ENCODE measurements at regions not wholly inside any gene's neighbourhood (a gene's known extent, or its start where the extent isn't known, plus 50 kb on each side); places are given as distances from the start of the nearest gene placed in this dataset.

GRCh38 chr14:65303190-65303898 lies 109.2 kb upstream of the FUT8 start:
- no peak overlapping the region for H3K9ac ChIP-seq
- H3K27me3 ChIP-seq, result no peaks in the 10 kb centered on the region
- H3K4me2 ChIP-seq, result no peak overlapping the region
- no peak overlapping the region for H3K27ac ChIP-seq
- H3K4me1 ChIP-seq, result 0 out of 2 replicates have a peak, but pooled peaks cover 6% of the 10 kb centered on the region
- no peaks in the 10 kb centered on the region for H3K9me3 ChIP-seq
- no peak for TF ChIP-seq Cebpa-rat (IDR thresholded peaks at IDR 0.05)
- no peaks in the 10 kb centered on the region for H4K20me1 ChIP-seq
- no peaks in the 10 kb centered on the region for H3K36me3 ChIP-seq
- no peak overlapping the region for H3K4me3 ChIP-seq

DNA sequence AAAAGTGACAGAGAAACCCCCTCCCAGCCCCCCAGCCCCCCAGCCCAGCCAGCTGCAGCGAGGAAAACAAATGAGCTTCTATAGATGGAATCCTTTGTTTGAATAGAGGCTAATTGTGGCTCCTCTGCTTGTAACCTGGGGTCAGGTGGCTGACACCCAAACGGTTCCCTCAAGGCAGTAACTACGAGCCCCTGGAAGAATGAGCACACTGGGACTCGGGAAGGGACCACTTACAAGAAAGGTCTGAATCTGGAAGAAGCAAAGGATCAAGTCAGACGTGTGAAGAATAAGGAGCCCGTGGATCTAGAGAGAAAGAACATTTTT lies 108.7 kb upstream of the FUT8 start:
- H3K4me3 ChIP-seq, result no peak overlapping the region
- H3K9ac ChIP-seq, result no peak overlapping the region
- no peaks in the 10 kb centered on the region for H4K20me1 ChIP-seq
- H3K9me3 ChIP-seq, result no peaks in the 10 kb centered on the region
- 0 out of 2 replicates have a peak overlapping the region, but pooled peaks have one; percentile 1 for H3K27ac ChIP-seq
- H3K4me2 ChIP-seq, result no peak overlapping the region
- 0 out of 2 replicates have a peak, but pooled peaks cover 6% of the 10 kb centered on the region for H3K4me1 ChIP-seq
- H3K27me3 ChIP-seq, result no peaks in the 10 kb centered on the region
- TF ChIP-seq Cebpa-rat (IDR thresholded peaks at IDR 0.05), result no peak
- H3K36me3 ChIP-seq, result no peaks in the 10 kb centered on the region

DNA sequence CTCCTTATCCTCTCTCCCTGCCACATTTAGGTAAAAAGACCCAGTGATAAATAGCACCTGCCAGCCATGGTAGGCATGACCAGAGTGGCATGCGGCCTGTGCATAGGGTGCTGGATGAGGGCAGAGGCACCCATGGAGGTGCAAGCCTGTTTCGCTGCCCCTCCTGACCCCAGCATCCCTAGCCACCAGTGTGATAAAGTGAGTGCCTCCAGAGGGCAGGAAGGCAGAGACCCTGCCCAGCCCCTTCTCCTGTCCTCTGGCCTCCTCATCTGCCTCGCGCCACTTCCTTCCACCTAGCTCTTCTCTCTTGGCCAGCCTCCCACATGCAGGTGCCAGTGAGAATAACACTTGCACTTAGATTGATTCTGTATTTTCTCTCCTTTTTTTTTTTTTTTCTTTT lies 108.3 kb upstream of the FUT8 start:
- Histone ChIP-seq H4K20me1 (no peaks in the 10 kb centered on the region), H3K27me3 (no peaks in the 10 kb centered on the region), H3K36me3 (no peaks in the 10 kb centered on the region), H3K4me3 (no peak overlapping the region), H3K9ac (no peak overlapping the region), H3K4me1 (0 out of 2 replicates have a peak, but pooled peaks cover 6% of the 10 kb centered on the region), H3K9me3 (0 out of 2 replicates have a peak, but pooled peaks cover 3% of the 10 kb centered on the region), H3K4me2 (no peak overlapping the region), H3K27ac (0 out of 2 replicates have a peak overlapping the region, but pooled peaks have one; percentile 1)
- TF ChIP-seq Cebpa-rat (IDR thresholded peaks at IDR 0.05), result no peak

GRCh38 chr14:65304963-65305362 lies 107.6 kb upstream of the FUT8 start:
- Histone ChIP-seq H3K4me2 (no peak overlapping the region), H3K4me1 (0 out of 2 replicates have a peak, but pooled peaks cover 6% of the 10 kb centered on the region), H4K20me1 (no peaks in the 10 kb centered on the region), H3K36me3 (no peaks in the 10 kb centered on the region), H3K9ac (no peak overlapping the region), H3K27ac (no peak overlapping the region), H3K27me3 (no peaks in the 10 kb centered on the region), H3K9me3 (peaks cover 9% of the 10 kb centered on the region), H3K4me3 (no peak overlapping the region)
- no peak for TF ChIP-seq Cebpa-rat (IDR thresholded peaks at IDR 0.05)

- no peaks in the 10 kb centered on the region for H4K20me1 ChIP-seq
- no peaks in the 10 kb centered on the region for H3K27me3 ChIP-seq
- H3K9me3 ChIP-seq, result peaks cover 9% of the 10 kb centered on the region
- no peak for TF ChIP-seq Cebpa-rat (IDR thresholded peaks at IDR 0.05)
- H3K4me3 ChIP-seq, result no peak overlapping the region
- H3K4me2 ChIP-seq, result no peak overlapping the region
- H3K36me3 ChIP-seq, result no peaks in the 10 kb centered on the region
- H3K9ac ChIP-seq, result no peak overlapping the region
- no peak overlapping the region for H3K27ac ChIP-seq
- H3K4me1 ChIP-seq, result 0 out of 2 replicates have a peak, but pooled peaks cover 6% of the 10 kb centered on the region
Observed at GRCh38 chr14:65308536-65308935, 104.0 kb upstream of the FUT8 start.

GRCh38 chr14:65310568-65310967 lies 102.0 kb upstream of the FUT8 start:
- no peak overlapping the region for H3K9ac ChIP-seq
- no peak overlapping the region for H3K4me2 ChIP-seq
- H3K4me3 ChIP-seq, result no peak overlapping the region
- no peaks in the 10 kb centered on the region for H4K20me1 ChIP-seq
- no peaks in the 10 kb centered on the region for H3K27me3 ChIP-seq
- no peak for TF ChIP-seq Cebpa-rat (IDR thresholded peaks at IDR 0.05)
- no peaks in the 10 kb centered on the region for H3K36me3 ChIP-seq
- H3K27ac ChIP-seq, result no peak overlapping the region
- no peaks in the 10 kb centered on the region for H3K4me1 ChIP-seq
- peaks cover 20% of the 10 kb centered on the region for H3K9me3 ChIP-seq

DNA sequence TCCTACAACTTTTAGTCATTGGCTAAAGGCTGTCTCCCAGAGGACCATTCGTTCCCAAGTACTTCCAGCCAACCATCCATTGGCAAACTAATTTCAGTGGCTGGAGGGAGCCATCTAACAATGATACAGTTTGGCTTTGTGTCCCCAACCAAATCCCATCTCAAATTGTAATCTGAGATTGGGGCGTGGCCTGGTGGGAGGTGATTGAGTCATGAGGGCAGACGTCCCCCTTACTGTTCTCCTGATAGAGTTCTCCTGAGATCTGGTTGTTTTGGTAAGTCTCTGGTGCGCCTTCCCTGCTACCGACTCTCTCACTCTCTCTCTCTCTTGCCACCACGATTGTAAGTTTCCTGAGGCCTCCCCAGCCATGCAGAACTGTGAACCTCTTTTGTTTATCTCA lies 99.7 kb upstream of the FUT8 start:
- Histone ChIP-seq H3K9ac (no peak overlapping the region), H3K27ac (no peak overlapping the region), H3K9me3 (peaks cover 35% of the 10 kb centered on the region), H3K27me3 (no peaks in the 10 kb centered on the region), H3K4me2 (no peak overlapping the region), H4K20me1 (no peaks in the 10 kb centered on the region), H3K4me1 (peaks cover 8% of the 10 kb centered on the region), H3K4me3 (no peak overlapping the region), H3K36me3 (no peaks in the 10 kb centered on the region)
- no peak for TF ChIP-seq Cebpa-rat (IDR thresholded peaks at IDR 0.05)

DNA sequence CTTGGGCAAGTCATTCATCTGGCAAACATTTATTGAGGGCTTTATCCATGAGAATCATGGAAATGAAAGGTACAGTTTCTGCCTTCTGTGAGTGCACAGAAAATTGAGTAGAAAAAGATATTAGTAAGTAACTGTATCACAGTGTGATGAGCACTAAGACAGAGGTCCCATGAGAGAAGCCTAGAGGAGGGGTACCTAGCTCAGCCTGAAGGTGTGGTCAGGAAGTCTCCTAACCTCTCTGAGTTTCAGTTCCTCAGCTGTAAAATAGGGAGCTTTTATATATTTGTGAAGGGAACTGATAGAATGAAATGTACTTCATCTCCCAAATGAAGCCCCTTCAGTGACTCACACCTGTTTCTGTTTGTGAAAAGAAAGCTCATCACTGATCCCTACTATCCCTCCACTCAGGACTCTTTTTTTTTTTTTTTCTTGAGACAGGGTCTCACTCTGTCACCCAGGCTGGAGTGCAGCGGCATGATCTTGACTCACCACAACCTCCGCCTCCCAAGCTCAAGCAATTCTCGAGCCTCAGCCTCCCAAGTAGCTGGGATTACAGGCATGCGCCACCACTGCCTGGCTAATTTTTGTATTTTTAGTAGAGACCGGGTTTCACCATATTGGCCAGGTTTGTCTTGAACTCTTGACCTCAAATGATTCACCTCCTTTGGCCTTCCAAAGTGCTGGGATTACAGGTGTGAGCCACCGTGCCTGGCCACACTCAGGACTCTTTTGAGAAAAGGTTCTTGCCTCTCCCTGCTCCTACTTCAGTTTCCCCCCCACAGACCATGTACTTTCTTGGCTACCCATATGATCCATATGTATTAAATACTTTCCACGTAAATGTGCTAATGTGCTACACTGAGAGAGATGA lies 93.7 kb upstream of the FUT8 start:
- TF ChIP-seq Cebpa-rat (IDR thresholded peaks at IDR 0.05), result no peak
- H3K27me3 ChIP-seq, result no peaks in the 10 kb centered on the region
- H3K9me3 ChIP-seq, result peaks cover 26% of the 10 kb centered on the region
- H3K4me3 ChIP-seq, result no peak overlapping the region
- H3K36me3 ChIP-seq, result no peaks in the 10 kb centered on the region
- no peak overlapping the region for H3K9ac ChIP-seq
- H4K20me1 ChIP-seq, result no peaks in the 10 kb centered on the region
- peaks cover 38% of the 10 kb centered on the region for H3K4me1 ChIP-seq
- no peak overlapping the region for H3K27ac ChIP-seq
- H3K4me2 ChIP-seq, result peak overlapping the region; percentile 60

- H3K4me2 ChIP-seq, result peak overlapping the region; percentile 36
- H4K20me1 ChIP-seq, result no peaks in the 10 kb centered on the region
- H3K4me3 ChIP-seq, result no peak overlapping the region
- H3K36me3 ChIP-seq, result no peaks in the 10 kb centered on the region
- no peak overlapping the region for H3K9ac ChIP-seq
- no peak for TF ChIP-seq Cebpa-rat (IDR thresholded peaks at IDR 0.05)
- H3K4me1 ChIP-seq, result peaks cover 38% of the 10 kb centered on the region
- H3K9me3 ChIP-seq, result peaks cover 12% of the 10 kb centered on the region
- H3K27ac ChIP-seq, result no peak overlapping the region
- H3K27me3 ChIP-seq, result no peaks in the 10 kb centered on the region
Observed at GRCh38 chr14:65320661-65321308, 91.7 kb upstream of the FUT8 start.

Measured in BLaER1 (cell line).